Loucy (cell line): ENCODE measurements at regions not wholly inside any gene's neighbourhood (a gene's known extent, or its start where the extent isn't known, plus 50 kb on each side); places are given as distances from the start of the nearest gene placed in this dataset.
"Not testable (repeated sequence)": the region's sequence is repeated elsewhere in the genome, so short reads cannot be mapped to it uniquely, and the experiment has no call there.

Source experiments
- H2AFZ ChIP-seq: fragments of 200-600 bp; sonication (generic); 2 replicates; pipeline ENCODE4 v1.6.0; 2016; ENCODE audit warnings: antibody characterized with exemption, mild to moderate bottlenecking, low read length, moderate library complexity
- H3F3A ChIP-seq: fragments of 200-600 bp; 2 replicates; pipeline ENCODE4 v1.6.0; 2016; ENCODE audit warnings: antibody characterized with exemption, low read depth, mild to moderate bottlenecking
- H3K27me3 ChIP-seq: fragments of 200-600 bp; sonication (generic); 2 replicates; pipeline ENCODE4 v1.6.1; 2014; ENCODE audit warnings: low read length, mild to moderate bottlenecking; ENCODE audit not compliant: insufficient read depth, poor library complexity, severe bottlenecking
- H3K36me3 ChIP-seq: fragments of 200-600 bp; sonication (generic); 2 replicates; pipeline ENCODE4 v1.6.1; 2016; ENCODE audit warnings: low read length; ENCODE audit not compliant: insufficient read depth
- H3K4me1 ChIP-seq: fragments of 200-600 bp; sonication (generic); 2 replicates; pipeline ENCODE4 v1.5.1; 2014; ENCODE audit warnings: low read length, mild to moderate bottlenecking; ENCODE audit not compliant: insufficient read depth, poor library complexity, severe bottlenecking
- H3K4me2 ChIP-seq: fragments of 200-600 bp; sonication (generic); 2 replicates; pipeline ENCODE4 v1.6.0; 2014; ENCODE audit warnings: antibody characterized with exemption, low read length, low read depth, mild to moderate bottlenecking; ENCODE audit not compliant: poor library complexity, severe bottlenecking
- H3K4me3 ChIP-seq: fragments of 200-600 bp; sonication (generic); 2 replicates; pipeline ENCODE4 v1.5.1; 2014; ENCODE audit warnings: low read length, mild to moderate bottlenecking, mixed read lengths; ENCODE audit not compliant: poor library complexity, severe bottlenecking
- H3K79me2 ChIP-seq: fragments of 200-600 bp; sonication (generic); 2 replicates; pipeline ENCODE4 v1.6.1; 2014; ENCODE audit warnings: low read length; ENCODE audit not compliant: insufficient read depth
- H3K9ac ChIP-seq: fragments of 200-600 bp; sonication (generic); 2 replicates; pipeline ENCODE4 v1.6.0; 2014; ENCODE audit warnings: mild to moderate bottlenecking, low read depth, low read length, moderate library complexity; ENCODE audit not compliant: poor library complexity, severe bottlenecking
- H3K9me2 ChIP-seq: fragments of 200-600 bp; sonication (generic); replicated peaks from 2 replicates; pipeline ENCODE4 v1.6.1; 2016; ENCODE audit warnings: low read depth, low read length, mixed read lengths
- H3K9me3 ChIP-seq: fragments of 200-600 bp; sonication (generic); 2 replicates; pipeline ENCODE4 v1.6.1; 2014; ENCODE audit warnings: mild to moderate bottlenecking, antibody characterized with exemption, low read length, low read depth; ENCODE audit not compliant: insufficient read depth
- H4K20me1 ChIP-seq: fragments of 200-600 bp; sonication (generic); 2 replicates; pipeline ENCODE4 v1.6.0; 2014; ENCODE audit warnings: antibody characterized with exemption, low read length, mild to moderate bottlenecking; ENCODE audit not compliant: insufficient read depth, poor library complexity, severe bottlenecking
- EZH2phosphoT487 ChIP-seq: fragments of 200-600 bp; IDR thresholded peaks from 2 replicates; pipeline ENCODE4 v1.6.1; 2018; ENCODE audit warnings: antibody characterized with exemption, mild to moderate bottlenecking, moderate library complexity, borderline replicate concordance
- TF ChIP-seq, protein P1 (sequence below): fragments of 200-600 bp; sonication (generic); conservative IDR thresholded peaks from 2 replicates; pipeline ENCODE4 v1.5.1; 2014; ENCODE audit warnings: mild to moderate bottlenecking, antibody characterized with exemption, low read length

DNA sequence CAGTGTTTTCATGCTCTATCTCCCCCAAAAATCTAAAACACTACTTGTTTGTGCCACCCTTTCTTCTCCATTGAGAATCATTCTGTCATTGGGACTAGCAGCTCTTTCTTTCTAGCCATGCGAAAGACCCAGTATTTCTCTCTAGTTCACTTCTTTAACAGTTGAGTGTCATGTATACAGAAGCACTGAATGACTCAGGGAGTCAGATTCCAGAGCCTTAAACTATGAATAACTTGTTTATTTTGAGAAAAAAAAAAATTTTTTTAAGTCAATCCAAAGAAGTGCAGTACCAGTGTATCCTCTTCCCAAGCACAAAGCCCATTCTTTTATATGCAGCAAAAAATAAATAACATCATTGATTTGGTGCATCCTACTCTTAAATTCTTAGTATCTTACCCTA lies 415.4 kb upstream of the GRAMD2B start:
- no peak for TF ChIP-seq EZH2phosphoT487
- TF ChIP-seq, protein P1, sequence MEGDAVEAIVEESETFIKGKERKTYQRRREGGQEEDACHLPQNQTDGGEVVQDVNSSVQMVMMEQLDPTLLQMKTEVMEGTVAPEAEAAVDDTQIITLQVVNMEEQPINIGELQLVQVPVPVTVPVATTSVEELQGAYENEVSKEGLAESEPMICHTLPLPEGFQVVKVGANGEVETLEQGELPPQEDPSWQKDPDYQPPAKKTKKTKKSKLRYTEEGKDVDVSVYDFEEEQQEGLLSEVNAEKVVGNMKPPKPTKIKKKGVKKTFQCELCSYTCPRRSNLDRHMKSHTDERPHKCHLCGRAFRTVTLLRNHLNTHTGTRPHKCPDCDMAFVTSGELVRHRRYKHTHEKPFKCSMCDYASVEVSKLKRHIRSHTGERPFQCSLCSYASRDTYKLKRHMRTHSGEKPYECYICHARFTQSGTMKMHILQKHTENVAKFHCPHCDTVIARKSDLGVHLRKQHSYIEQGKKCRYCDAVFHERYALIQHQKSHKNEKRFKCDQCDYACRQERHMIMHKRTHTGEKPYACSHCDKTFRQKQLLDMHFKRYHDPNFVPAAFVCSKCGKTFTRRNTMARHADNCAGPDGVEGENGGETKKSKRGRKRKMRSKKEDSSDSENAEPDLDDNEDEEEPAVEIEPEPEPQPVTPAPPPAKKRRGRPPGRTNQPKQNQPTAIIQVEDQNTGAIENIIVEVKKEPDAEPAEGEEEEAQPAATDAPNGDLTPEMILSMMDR = no peak

DNA sequence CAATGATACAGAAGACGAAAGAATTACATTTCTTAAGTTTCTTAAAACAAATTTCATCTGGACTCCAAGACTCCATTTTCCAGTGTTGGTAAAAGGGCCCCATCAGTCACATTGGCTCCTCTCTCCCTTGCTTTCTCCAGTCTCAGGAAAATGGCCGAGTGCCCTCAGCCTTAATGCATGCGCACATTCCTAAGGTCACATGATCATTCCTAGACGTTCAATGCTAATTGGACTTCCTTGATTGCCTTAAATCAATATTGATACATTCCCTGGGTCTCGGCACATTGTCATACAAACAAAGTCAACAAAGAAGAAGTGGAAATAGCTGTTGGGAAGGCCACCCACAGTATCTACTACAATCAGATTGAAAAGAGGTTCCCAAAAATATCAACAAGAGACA lies 413.6 kb upstream of the GRAMD2B start:
- H3K36me3 ChIP-seq = no peaks in the 10 kb centered on the region
- no peak overlapping the region for H3K4me2 ChIP-seq
- no peak overlapping the region for H2AFZ ChIP-seq
- no peak overlapping the region for H3K4me3 ChIP-seq
- TF ChIP-seq EZH2phosphoT487 = no peak
- TF ChIP-seq, protein P1 = no peak
- H3F3A ChIP-seq = no peaks in the 10 kb centered on the region
- H3K9me3 ChIP-seq = no peaks in the 10 kb centered on the region
- H3K9me2 ChIP-seq = no peaks in the 10 kb centered on the region
- H3K4me1 ChIP-seq = no peaks in the 10 kb centered on the region
- H3K9ac ChIP-seq = no peak overlapping the region
- no peaks in the 10 kb centered on the region for H3K79me2 ChIP-seq
- H3K27me3 ChIP-seq = no peaks in the 10 kb centered on the region
- H4K20me1 ChIP-seq = no peaks in the 10 kb centered on the region

More for the DNA sequence above, 415.4 kb upstream of the GRAMD2B start:
- Histone ChIP-seq H3K27me3 (no peaks in the 10 kb centered on the region), H3K4me2 (no peak overlapping the region), H3K9me2 (no peaks in the 10 kb centered on the region), H3K9me3 (no peaks in the 10 kb centered on the region), H3K36me3 (no peaks in the 10 kb centered on the region), H3K4me1 (no peaks in the 10 kb centered on the region), H2AFZ (no peak overlapping the region), H3F3A (no peaks in the 10 kb centered on the region), H4K20me1 (no peaks in the 10 kb centered on the region), H3K4me3 (no peak overlapping the region), H3K9ac (no peak overlapping the region), H3K79me2 (no peaks in the 10 kb centered on the region)

DNA sequence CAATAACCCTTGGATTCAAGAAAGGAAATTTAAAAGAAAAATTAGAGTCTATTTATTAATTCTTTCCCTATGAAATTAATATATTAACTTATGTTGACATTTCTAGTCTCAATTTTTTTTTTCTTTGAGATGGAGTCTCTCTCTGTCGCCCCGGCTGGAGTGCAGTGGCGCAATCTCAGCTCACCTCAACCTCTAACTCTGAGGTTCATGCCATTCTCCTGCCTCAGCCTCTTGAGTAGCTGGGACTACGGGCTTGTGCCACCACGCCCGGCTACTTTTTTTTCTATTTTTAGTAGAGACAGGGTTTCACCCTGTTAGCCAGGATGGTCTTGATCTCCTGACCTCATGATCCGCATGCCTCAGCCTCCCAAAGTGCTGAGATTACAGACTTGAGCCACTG lies 411.7 kb upstream of the GRAMD2B start:
- H3K4me2 ChIP-seq, H3F3A ChIP-seq, H3K4me1 ChIP-seq, H2AFZ ChIP-seq, H4K20me1 ChIP-seq, H3K79me2 ChIP-seq, H3K9me2 ChIP-seq, H3K9me3 ChIP-seq, H3K36me3 ChIP-seq, H3K9ac ChIP-seq, H3K27me3 ChIP-seq, H3K4me3 ChIP-seq: not testable (repeated sequence)

DNA sequence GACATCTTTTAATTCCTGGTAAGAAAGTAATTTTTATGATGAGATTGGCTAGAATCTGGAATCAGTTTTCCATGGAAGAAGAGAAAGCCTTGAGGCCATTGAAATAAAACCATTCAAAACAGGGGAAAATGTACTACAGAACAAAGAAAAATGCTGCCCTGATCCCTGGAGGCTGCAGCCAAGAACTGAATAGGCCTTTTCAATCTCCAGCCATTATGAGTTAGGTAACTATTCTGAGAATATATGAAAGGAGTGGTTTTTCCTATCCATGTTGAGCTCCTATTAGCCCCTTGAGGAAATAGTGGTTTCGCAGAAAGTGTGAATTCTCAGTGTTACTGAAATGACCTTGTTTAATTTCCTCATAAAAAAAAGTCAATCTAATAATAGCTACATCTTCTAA lies 408.5 kb upstream of the GRAMD2B start:
- no peak overlapping the region for H3K4me3 ChIP-seq
- H3K4me1 ChIP-seq = no peaks in the 10 kb centered on the region
- no peak overlapping the region for H3K4me2 ChIP-seq
- no peaks in the 10 kb centered on the region for H3K79me2 ChIP-seq
- TF ChIP-seq, protein P1 = no peak
- TF ChIP-seq EZH2phosphoT487 = no peak
- H3K27me3 ChIP-seq = no peaks in the 10 kb centered on the region
- no peaks in the 10 kb centered on the region for H3K36me3 ChIP-seq
- no peak overlapping the region for H3K9ac ChIP-seq
- H3K9me2 ChIP-seq = no peaks in the 10 kb centered on the region
- H2AFZ ChIP-seq = no peak overlapping the region
- H3F3A ChIP-seq = no peaks in the 10 kb centered on the region
- H4K20me1 ChIP-seq = no peaks in the 10 kb centered on the region
- no peaks in the 10 kb centered on the region for H3K9me3 ChIP-seq
